H1 (cell line): ENCODE measurements at regions not wholly inside any gene's neighbourhood (a gene's known extent, or its start where the extent isn't known, plus 50 kb on each side); places are given as distances from the start of the nearest gene placed in this dataset.

Source experiments
- CBX5 ChIP-seq: fragments of 300-800, 300-1000 bp; sonication (generic); IDR thresholded peaks from 2 replicates; pipeline ENCODE4 v1.7.1; 2016; ENCODE audit warnings: antibody characterized with exemption, low read length, low read depth

DNA sequence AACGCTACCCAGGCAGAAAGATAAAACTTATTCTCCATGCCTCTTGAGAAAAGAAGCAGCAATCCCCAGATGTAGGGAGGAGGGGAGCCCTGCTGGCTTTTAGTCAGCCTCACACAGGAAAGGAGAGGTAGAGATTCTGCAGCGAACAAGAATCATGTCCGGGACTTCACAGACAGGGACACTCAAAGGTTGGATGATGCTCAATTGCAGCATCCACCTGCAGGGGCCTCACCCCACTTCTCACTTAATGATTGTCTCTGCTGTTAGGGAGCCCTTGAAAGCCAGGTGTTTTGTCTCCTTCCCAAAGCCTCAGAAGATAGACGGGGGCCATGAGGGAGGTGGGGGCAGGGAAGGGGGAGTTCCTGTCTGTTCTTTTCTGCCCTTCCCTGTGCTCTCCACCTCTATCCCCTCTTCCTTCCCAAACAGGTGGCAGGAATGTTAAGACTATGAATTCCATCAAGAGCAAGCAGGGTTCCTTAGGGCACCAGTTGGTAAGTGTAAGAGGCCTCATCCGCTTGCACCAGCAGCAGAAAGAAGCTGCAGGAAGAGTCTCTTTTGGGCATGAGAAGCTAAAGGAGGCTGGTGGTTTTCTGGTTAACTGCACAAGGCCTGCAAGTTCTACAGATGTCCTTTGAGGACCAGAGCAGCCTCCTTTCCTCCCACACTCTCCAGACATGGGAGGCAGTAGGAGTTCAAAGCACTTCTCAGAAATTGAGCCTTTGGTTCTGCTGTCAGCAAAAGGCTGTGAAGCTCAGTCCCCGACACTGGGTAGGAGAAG, 154.7 kb upstream of the TNP1 start (continued):
- no peak for TF ChIP-seq CBX5
